Neuronal stem cell (in vitro differentiated cells): ENCODE measurements at regions not wholly inside any gene's neighbourhood (a gene's known extent, or its start where the extent isn't known, plus 50 kb on each side); places are given as distances from the start of the nearest gene placed in this dataset.
"Not testable (repeated sequence)": the region's sequence is repeated elsewhere in the genome, so short reads cannot be mapped to it uniquely, and the experiment has no call there.

Source experiments
- DNase-seq: peaks from one replicate; pipeline ENCODE4 v3.0.0-alpha.2; 2013; ENCODE audit warnings: low spot score
- H2AFZ ChIP-seq: one replicate; pipeline ENCODE4 v1.6.1; 2013; ENCODE audit warnings: mild to moderate bottlenecking, low read length, inconsistent platforms
- H2AK5ac ChIP-seq: 2 replicates; pipeline ENCODE4 v1.6.1; 2013; ENCODE audit warnings: low read depth, mild to moderate bottlenecking, inconsistent platforms, low read length, moderate library complexity, mixed read lengths
- H2BK120ac ChIP-seq: 2 replicates; pipeline ENCODE4 v1.6.1; 2013; ENCODE audit warnings: low read depth, mild to moderate bottlenecking, inconsistent platforms, low read length, moderate library complexity, mixed read lengths
- H2BK12ac ChIP-seq: one replicate; pipeline ENCODE4 v1.6.1; 2013; ENCODE audit warnings: low read length, inconsistent platforms
- H2BK15ac ChIP-seq: 2 replicates; pipeline ENCODE4 v1.6.1; 2013; ENCODE audit warnings: mild to moderate bottlenecking, low read length, inconsistent platforms, mixed read lengths
- H2BK5ac ChIP-seq: one replicate; pipeline ENCODE4 v1.6.1; 2013; ENCODE audit warnings: inconsistent platforms, mild to moderate bottlenecking, low read length, moderate library complexity
- H3K14ac ChIP-seq: one replicate; pipeline ENCODE4 v1.6.1; 2013; ENCODE audit warnings: low read length, inconsistent platforms
- H3K18ac ChIP-seq: 2 replicates; pipeline ENCODE4 v1.6.1; 2013; ENCODE audit warnings: low read length, inconsistent platforms
- H3K23ac ChIP-seq: 2 replicates; pipeline ENCODE4 v1.6.1; 2013; ENCODE audit warnings: low read depth, mild to moderate bottlenecking, mixed read lengths, low read length, inconsistent platforms; ENCODE audit not compliant: poor library complexity
- H3K27ac ChIP-seq: replicated peaks from 3 replicates; pipeline ENCODE4 v1.5.1; 2013; ENCODE audit warnings: low read length, inconsistent platforms
- H3K27me3 ChIP-seq, 3 experiments: 2 replicates each; pipeline ENCODE4 v1.6.1; 2013; ENCODE audit warnings: low read length in 3 of 3, mild to moderate bottlenecking in 2 of 3, inconsistent platforms in 1 of 3, low read depth in 1 of 3, mixed read lengths in 1 of 3, moderate library complexity in 1 of 3; ENCODE audit not compliant: control insufficient read depth in 3 of 3, insufficient read depth in 3 of 3
- H3K36me3 ChIP-seq, 2 donors: replicated peaks in 1 of 2; 2 replicates each; pipeline ENCODE4 v1.6.1; 2013; ENCODE audit warnings: low read length in 2 of 2; ENCODE audit not compliant: control insufficient read depth in 2 of 2, insufficient read depth in 2 of 2
- H3K4ac ChIP-seq: 2 replicates; pipeline ENCODE4 v1.6.1; 2013; ENCODE audit warnings: inconsistent platforms, mild to moderate bottlenecking, low read length, moderate library complexity
- H3K4me1 ChIP-seq, 2 donors: 1 replicate in 1 of 2; 2 replicates in 1 of 2; pipeline ENCODE4 v1.6.1; 2013; ENCODE audit warnings: low read length in 2 of 2, low read depth in 1 of 2; ENCODE audit not compliant: control insufficient read depth in 2 of 2, insufficient read depth in 1 of 2
- H3K4me2 ChIP-seq: one replicate; pipeline ENCODE4 v1.6.1; 2013; ENCODE audit warnings: mild to moderate bottlenecking, low read length, inconsistent platforms; ENCODE audit not compliant: insufficient read depth, poor library complexity, severe bottlenecking
- H3K4me3 ChIP-seq, 2 donors: 2 replicates each; pipeline ENCODE4 v1.5.1; 2013; ENCODE audit warnings: low read length in 2 of 2, mild to moderate bottlenecking in 2 of 2, inconsistent platforms in 1 of 2, moderate library complexity in 1 of 2
- H3K79me1 ChIP-seq: one replicate; pipeline ENCODE4 v1.6.1; 2013; ENCODE audit warnings: low read depth, mild to moderate bottlenecking, inconsistent platforms, low read length, moderate library complexity
- H3K9ac ChIP-seq: one replicate; pipeline ENCODE4 v1.6.1; 2013; ENCODE audit warnings: mild to moderate bottlenecking, low read depth, low read length, inconsistent platforms; ENCODE audit not compliant: poor library complexity
- H3K9me3 ChIP-seq, 2 donors: replicated peaks in 1 of 2; 2 replicates each; pipeline versions ENCODE3 to v1.6.1; 2013; ENCODE audit warnings: low read length in 2 of 2, mild to moderate bottlenecking in 2 of 2, inconsistent platforms in 1 of 2, low read depth in 1 of 2, mixed read lengths in 1 of 2, moderate library complexity in 1 of 2; ENCODE audit not compliant: control insufficient read depth in 2 of 2, insufficient read depth in 1 of 2
- H4K8ac ChIP-seq: one replicate; pipeline ENCODE4 v1.6.1; 2013; ENCODE audit warnings: low read depth, mild to moderate bottlenecking, inconsistent platforms, low read length, moderate library complexity
- H4K91ac ChIP-seq: one replicate; pipeline ENCODE4 v1.6.1; 2013; ENCODE audit warnings: low read length, low read depth, mild to moderate bottlenecking, inconsistent platforms; ENCODE audit not compliant: poor library complexity
- WGBS, 2 donors: extraction: QIAGEN DNeasy Blood & Tissue Kit; methylation state at CpG; one replicate each; pipeline ENCODE4 v1.1.7; 2013; ENCODE audit warnings: missing lambda C conversion rate in 2 of 2, mixed read lengths in 1 of 2; ENCODE audit not compliant: insufficient read length in 2 of 2, insufficient replicate concordance in 1 of 2; ENCODE audit errors: extremely low coverage in 2 of 2; 5-methylcytosine and 5-hydroxymethylcytosine counted together

- no peak overlapping the region for H2BK5ac ChIP-seq
- H2AFZ ChIP-seq, result no peak overlapping the region
- no peak overlapping the region for H2BK12ac ChIP-seq
- no peak for DNase-seq
- H3K9ac ChIP-seq, result no peak overlapping the region
- H3K4ac ChIP-seq, result no peak overlapping the region
- H3K4me2 ChIP-seq, result no peak overlapping the region
- no peak overlapping the region for H3K18ac ChIP-seq
- H3K27me3 ChIP-seq, result no peaks in the 10 kb centered on the region
- H3K14ac ChIP-seq, result no peak overlapping the region
- H3K4me3 ChIP-seq, result no peak overlapping the region
- peaks cover 0 to 4% of the 10 kb centered on the region in 2 donors for H3K4me1 ChIP-seq
- no peak overlapping the region for H2BK120ac ChIP-seq
- no peak overlapping the region for H4K91ac ChIP-seq
- no CpG with 5 or more reads among the region's 12 CpGs for WGBS, 2 donors
- no peaks in the 10 kb centered on the region for H3K36me3 ChIP-seq
- H3K9me3 ChIP-seq, result peaks cover 1 to 15% of the 10 kb centered on the region in 2 donors
- no peak overlapping the region for H3K23ac ChIP-seq
- H2AK5ac ChIP-seq, result no peak overlapping the region
- H3K27ac ChIP-seq, result no peak overlapping the region
- no peaks in the 10 kb centered on the region for H3K79me1 ChIP-seq
- no peak overlapping the region for H2BK15ac ChIP-seq
- H4K8ac ChIP-seq, result no peak overlapping the region
Measured at GRCh38 chr12:105492591-105493545, 162.4 kb downstream of the C12orf75 start.

DNA sequence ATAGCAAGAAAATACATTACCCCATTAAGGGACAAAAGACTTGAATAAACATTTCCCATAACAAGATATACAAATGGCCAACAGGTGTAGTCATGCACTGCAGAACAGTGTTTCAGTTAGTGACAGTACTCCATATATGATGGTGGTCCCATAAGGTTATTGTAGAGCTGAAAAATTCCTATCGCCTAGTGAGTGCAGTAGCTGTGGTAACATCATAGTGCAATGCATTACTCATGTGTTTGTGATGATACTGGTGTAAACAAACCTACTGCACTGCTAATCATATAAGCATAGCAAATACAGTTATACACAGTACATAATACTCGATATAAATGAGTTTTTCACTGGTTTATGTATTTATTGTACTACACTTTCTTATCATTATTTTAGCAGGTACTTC lies 168.7 kb downstream of the C12orf75 start:
- no peak overlapping the region for H3K27ac ChIP-seq
- no peaks in the 10 kb centered on the region for H3K36me3 ChIP-seq
- H3K4me3 ChIP-seq, result no peak overlapping the region
- no peak overlapping the region for H4K91ac ChIP-seq
- H2BK120ac ChIP-seq, result no peak overlapping the region
- no peak overlapping the region for H2BK5ac ChIP-seq
- no peak overlapping the region for H3K18ac ChIP-seq
- no peak overlapping the region for H3K23ac ChIP-seq
- no peaks in the 10 kb centered on the region for H3K4me1 ChIP-seq
- no peaks in the 10 kb centered on the region for H3K27me3 ChIP-seq
- H4K8ac ChIP-seq, result no peak overlapping the region
- H3K9ac ChIP-seq, result no peak overlapping the region
- H2BK12ac ChIP-seq, result no peak overlapping the region
- no CpG with 5 or more reads among the region's 2 CpGs for WGBS, 2 donors
- no peak overlapping the region for H2AFZ ChIP-seq
- H2BK15ac ChIP-seq, result no peak overlapping the region
- DNase-seq, result no peak
- no peaks in the 10 kb centered on the region for H3K79me1 ChIP-seq
- no peak overlapping the region for H3K4me2 ChIP-seq
- no peak overlapping the region for H3K14ac ChIP-seq
- H2AK5ac ChIP-seq, result no peak overlapping the region
- H3K4ac ChIP-seq, result no peak overlapping the region
- H3K9me3 ChIP-seq, result peaks cover 1 to 15% of the 10 kb centered on the region in 2 donors

GRCh38 chr12:105500676-105501075 lies 170.2 kb downstream of the C12orf75 start:
- not testable (repeated sequence) for H3K4me1 ChIP-seq, H2AFZ ChIP-seq, H4K91ac ChIP-seq, H3K36me3 ChIP-seq, H3K4me2 ChIP-seq, DNase-seq, H3K9ac ChIP-seq, H3K9me3 ChIP-seq, H3K4me3 ChIP-seq, H3K4ac ChIP-seq, H3K14ac ChIP-seq, H3K27ac ChIP-seq, H2BK12ac ChIP-seq, H3K79me1 ChIP-seq, H2AK5ac ChIP-seq, H2BK120ac ChIP-seq, H2BK15ac ChIP-seq, H3K27me3 ChIP-seq, H2BK5ac ChIP-seq, H4K8ac ChIP-seq, H3K23ac ChIP-seq, H3K18ac ChIP-seq
- no CpG with 5 or more reads among the region's 12 CpGs for WGBS, 2 donors

DNA sequence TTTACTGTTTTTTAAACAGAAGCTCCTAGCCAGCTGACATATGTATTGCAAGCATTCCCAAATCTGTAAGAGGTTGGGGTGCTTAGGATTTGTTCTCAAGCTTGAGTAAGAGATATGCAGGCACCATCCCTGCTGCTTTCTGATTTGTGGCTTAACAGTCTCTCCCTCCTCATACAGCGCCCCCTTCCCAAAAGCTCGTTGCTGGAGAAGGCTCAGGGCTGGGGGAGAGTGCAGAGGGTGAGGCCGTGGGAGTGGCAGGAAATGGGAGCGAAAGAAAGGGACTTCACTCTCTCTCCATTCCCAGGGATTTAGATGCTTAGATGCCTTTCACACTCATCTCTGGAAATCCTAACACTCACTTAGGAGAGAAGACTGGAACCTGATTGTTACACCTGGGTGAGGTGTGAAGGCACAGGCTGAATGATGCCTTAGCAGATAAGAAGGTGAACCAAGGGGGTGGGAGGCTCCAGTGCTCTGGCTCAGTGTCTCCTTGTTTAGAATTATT lies 172.0 kb downstream of the C12orf75 start:
- Histone ChIP-seq H3K4me2 (no peak overlapping the region), H3K9ac (no peak overlapping the region), H4K8ac (no peak overlapping the region), H2BK12ac (no peak overlapping the region), H2BK15ac (no peak overlapping the region), H3K9me3 (no peaks in the 10 kb centered on the region), H2BK120ac (no peak overlapping the region), H4K91ac (no peak overlapping the region), H3K4ac (no peak overlapping the region), H2AK5ac (no peak overlapping the region), H3K27me3 (no peaks in the 10 kb centered on the region), H3K18ac (no peak overlapping the region), H3K23ac (no peak overlapping the region), H3K27ac (no peak overlapping the region), H3K79me1 (no peaks in the 10 kb centered on the region), H2AFZ (no peak overlapping the region), H3K36me3 (no peaks in the 10 kb centered on the region), H3K4me1 (peaks cover 2 to 11% of the 10 kb centered on the region in 2 donors), H3K4me3 (no peak overlapping the region), H2BK5ac (no peak overlapping the region), H3K14ac (no peak overlapping the region)
- WGBS, 2 donors, result no CpG with 5 or more reads among the region's 4 CpGs
- no peak for DNase-seq
